ENCODE measurements at regions not wholly inside any gene's neighbourhood (a gene's known extent, or its start where the extent isn't known, plus 50 kb on each side); places are given as distances from the start of the nearest gene placed in this dataset.
"Not testable (repeated sequence)": the region's sequence is repeated elsewhere in the genome, so short reads cannot be mapped to it uniquely, and the experiment has no call there.

GRCh38 chr9:94026816-94027215 lies 57.4 kb upstream of the PTPDC1 start:
- no peak for DNase-seq (ENCODE audit: extremely low spot score, unreplicated experiment)
- peaks cover 4% of the 10 kb centered on the region for H3K9me3 Mint-ChIP-seq
- no peak overlapping the region for H3K4me3 Mint-ChIP-seq

DNA sequence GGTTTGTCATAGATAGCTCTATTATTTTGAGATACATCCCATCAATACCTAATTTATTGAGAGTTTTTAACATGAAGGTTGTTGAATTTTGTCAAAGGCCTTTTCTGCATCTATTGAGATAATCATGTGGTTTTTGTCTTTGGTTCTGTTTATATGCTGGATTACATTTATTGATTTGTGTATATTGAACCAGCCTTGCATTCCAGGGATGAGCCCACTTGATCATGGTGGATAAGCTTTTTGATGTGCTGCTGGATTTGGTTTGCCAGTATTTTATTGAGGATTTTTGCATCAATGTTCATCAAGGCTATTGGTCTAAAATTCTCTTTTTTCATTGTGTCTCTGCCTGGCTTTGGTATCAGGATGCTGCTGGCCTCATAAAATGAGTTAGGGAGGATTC lies 61.8 kb upstream of the PTPDC1 start:
- H3K27ac Mint-ChIP-seq; H3K27me3 Mint-ChIP-seq; H3K4me3 Mint-ChIP-seq; H3K36me3 Mint-ChIP-seq; DNase-seq (ENCODE audit: extremely low spot score, unreplicated experiment); H3K4me1 Mint-ChIP-seq (ENCODE audit: unreplicated experiment); H3K9me3 Mint-ChIP-seq: not testable (repeated sequence)

More at GRCh38 chr9:94026816-94027215, 57.4 kb upstream of the PTPDC1 start:
- H3K36me3 Mint-ChIP-seq, result no peaks in the 10 kb centered on the region
- H3K27me3 Mint-ChIP-seq, result no peaks in the 10 kb centered on the region
- no peak overlapping the region for H3K27ac Mint-ChIP-seq
- H3K4me1 Mint-ChIP-seq (ENCODE audit: unreplicated experiment), result peaks cover 19% of the 10 kb centered on the region
- TF ChIP-seq, protein P1, sequence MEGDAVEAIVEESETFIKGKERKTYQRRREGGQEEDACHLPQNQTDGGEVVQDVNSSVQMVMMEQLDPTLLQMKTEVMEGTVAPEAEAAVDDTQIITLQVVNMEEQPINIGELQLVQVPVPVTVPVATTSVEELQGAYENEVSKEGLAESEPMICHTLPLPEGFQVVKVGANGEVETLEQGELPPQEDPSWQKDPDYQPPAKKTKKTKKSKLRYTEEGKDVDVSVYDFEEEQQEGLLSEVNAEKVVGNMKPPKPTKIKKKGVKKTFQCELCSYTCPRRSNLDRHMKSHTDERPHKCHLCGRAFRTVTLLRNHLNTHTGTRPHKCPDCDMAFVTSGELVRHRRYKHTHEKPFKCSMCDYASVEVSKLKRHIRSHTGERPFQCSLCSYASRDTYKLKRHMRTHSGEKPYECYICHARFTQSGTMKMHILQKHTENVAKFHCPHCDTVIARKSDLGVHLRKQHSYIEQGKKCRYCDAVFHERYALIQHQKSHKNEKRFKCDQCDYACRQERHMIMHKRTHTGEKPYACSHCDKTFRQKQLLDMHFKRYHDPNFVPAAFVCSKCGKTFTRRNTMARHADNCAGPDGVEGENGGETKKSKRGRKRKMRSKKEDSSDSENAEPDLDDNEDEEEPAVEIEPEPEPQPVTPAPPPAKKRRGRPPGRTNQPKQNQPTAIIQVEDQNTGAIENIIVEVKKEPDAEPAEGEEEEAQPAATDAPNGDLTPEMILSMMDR (conservative IDR thresholded peaks at IDR 0.05), result no peak

DNA sequence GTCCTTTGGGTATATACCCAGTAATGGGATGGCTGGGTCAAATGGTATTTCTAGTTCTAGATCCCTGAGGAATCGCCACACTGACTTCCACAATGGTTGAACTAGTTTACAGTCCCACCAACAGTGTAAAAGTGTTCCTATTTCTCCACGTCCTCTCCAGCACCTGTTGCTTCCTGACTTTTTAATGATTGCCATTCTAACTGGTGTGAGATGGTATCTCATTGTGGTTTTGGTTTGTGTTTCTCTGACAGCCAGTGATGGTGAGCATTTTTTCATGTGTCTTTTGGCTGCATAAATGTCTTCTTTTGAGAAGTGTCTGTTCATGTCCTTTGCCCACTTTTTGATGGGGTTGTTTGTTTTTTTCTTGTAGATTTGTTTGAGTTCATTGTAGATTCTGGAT lies 63.4 kb upstream of the PTPDC1 start:
- not testable (repeated sequence) for H3K4me3 Mint-ChIP-seq; H3K36me3 Mint-ChIP-seq; H3K27ac Mint-ChIP-seq; H3K9me3 Mint-ChIP-seq; DNase-seq (ENCODE audit: extremely low spot score, unreplicated experiment); H3K4me1 Mint-ChIP-seq (ENCODE audit: unreplicated experiment); H3K27me3 Mint-ChIP-seq

DNA sequence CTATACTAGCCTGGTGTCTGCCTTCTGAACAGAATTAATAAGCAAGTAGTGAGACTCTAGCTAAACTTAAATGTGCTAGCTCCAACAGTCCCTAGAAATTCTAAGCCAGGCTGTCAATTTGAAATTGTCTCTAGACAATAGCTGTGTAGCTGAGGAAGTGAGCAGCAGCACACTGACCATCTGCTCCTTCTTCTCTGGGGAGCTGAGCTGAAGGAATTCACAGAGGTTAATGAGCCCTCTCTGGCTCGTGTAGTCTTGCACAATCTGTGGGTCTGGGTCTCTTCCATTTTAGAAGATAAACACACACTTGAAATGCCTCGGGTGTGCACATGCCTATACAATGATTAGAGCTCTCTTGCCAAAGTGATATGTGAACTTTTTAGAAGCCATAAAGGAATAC lies 63.5 kb upstream of the BARX1 start:
- Mint-ChIP-seq H3K36me3 (no peaks in the 10 kb centered on the region), H3K4me3 (no peak overlapping the region), H3K27me3 (peaks cover 3% of the 10 kb centered on the region), H3K9me3 (no peaks in the 10 kb centered on the region), H3K4me1 (ENCODE audit: unreplicated experiment) (no peaks in the 10 kb centered on the region), H3K27ac (no peak overlapping the region)
- DNase-seq (ENCODE audit: extremely low spot score, unreplicated experiment), result no peak
- TF ChIP-seq, protein P1 (conservative IDR thresholded peaks at IDR 0.05), result no peak

DNA sequence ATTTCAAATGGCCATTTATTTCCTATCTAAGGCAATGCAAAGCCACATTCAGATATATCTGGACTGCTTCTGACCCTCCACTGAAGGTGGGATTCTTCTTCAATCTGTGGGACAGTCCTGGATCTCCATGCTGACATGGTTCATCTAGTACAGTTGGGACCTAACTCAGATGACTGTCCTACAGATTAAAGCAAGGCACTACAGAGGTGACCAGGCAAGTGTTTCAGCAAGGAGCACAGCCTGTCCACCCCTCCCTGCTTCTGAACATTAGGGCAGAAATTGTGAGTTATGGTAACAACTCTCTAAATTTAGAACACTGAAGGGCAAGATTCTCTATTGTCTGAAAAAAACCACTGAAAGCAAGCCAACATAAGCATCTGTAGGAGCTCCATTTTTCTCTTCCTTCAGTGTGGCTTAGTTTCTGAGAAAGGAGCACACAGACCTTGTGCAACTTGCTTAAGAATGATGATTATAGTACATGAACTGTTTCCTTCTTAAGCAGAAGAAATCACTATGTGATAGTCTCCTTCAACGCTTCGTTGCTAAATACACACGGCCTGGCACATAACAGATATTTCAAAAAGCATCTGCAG lies 62.9 kb upstream of the BARX1 start:
- no peak for DNase-seq (ENCODE audit: extremely low spot score, unreplicated experiment)
- Mint-ChIP-seq H3K27ac (no peak overlapping the region), H3K4me1 (ENCODE audit: unreplicated experiment) (no peaks in the 10 kb centered on the region)

GRCh38 chr9:94016744-94017143 lies 61.6 kb upstream of the BARX1 start:
- TF ChIP-seq, protein P1 (conservative IDR thresholded peaks at IDR 0.05), result no peak
- Mint-ChIP-seq H3K4me3 (no peak overlapping the region), H3K27me3 (peaks cover 3% of the 10 kb centered on the region), H3K27ac (no peak overlapping the region), H3K4me1 (ENCODE audit: unreplicated experiment) (no peaks in the 10 kb centered on the region), H3K36me3 (no peaks in the 10 kb centered on the region), H3K9me3 (no peaks in the 10 kb centered on the region)
- no peak for DNase-seq (ENCODE audit: extremely low spot score, unreplicated experiment)

More for the DNA sequence above, 62.9 kb upstream of the BARX1 start:
- H3K27me3 Mint-ChIP-seq, result peaks cover 3% of the 10 kb centered on the region
- no peaks in the 10 kb centered on the region for H3K36me3 Mint-ChIP-seq
- no peak overlapping the region for H3K4me3 Mint-ChIP-seq
- no peaks in the 10 kb centered on the region for H3K9me3 Mint-ChIP-seq
- TF ChIP-seq, protein P1 (conservative IDR thresholded peaks at IDR 0.05), result no peak

GRCh38 chr9:94014920-94015319 lies 59.8 kb upstream of the BARX1 start:
- Mint-ChIP-seq H3K4me1 (ENCODE audit: unreplicated experiment) (peaks cover 3% of the 10 kb centered on the region), H3K36me3 (no peaks in the 10 kb centered on the region), H3K4me3 (no peak overlapping the region), H3K27me3 (peaks cover 3% of the 10 kb centered on the region), H3K27ac (no peak overlapping the region), H3K9me3 (no peaks in the 10 kb centered on the region)
- TF ChIP-seq, protein P1 (conservative IDR thresholded peaks at IDR 0.05), result no peak
- DNase-seq (ENCODE audit: extremely low spot score, unreplicated experiment), result no peak

All from type B pancreatic cell (in vitro differentiated cells).